Iris pigment epithelial cell (primary cell): ENCODE measurements at regions not wholly inside any gene's neighbourhood (a gene's known extent, or its start where the extent isn't known, plus 50 kb on each side); places are given as distances from the start of the nearest gene placed in this dataset.
A peak's percentile ranks its signal among the peaks of the same experiment; 100 is the strongest.

Experiments used
- DNase-seq: peaks from one replicate; pipeline ENCODE4 v3.0.0-alpha.2; 2011; ENCODE audit warnings: low read depth

DNA sequence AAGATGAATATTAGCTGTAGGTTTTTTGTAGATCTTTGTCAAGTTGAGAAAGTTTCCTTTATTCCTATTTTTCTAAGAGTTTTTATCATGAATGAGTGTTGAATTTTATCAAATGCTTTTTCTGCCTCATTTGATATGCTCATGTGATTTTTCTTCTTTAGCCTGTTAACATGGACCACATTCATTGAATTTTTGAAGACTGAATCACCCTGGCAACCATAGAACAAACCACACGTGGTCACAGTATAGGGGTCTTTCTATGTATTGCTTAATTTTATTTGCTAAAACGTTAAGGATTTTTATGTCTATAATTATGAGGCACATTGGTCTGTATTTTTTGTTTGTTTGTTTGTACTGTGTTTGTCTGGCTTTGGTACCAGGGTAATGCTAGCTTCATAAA is 201.7 kb upstream of the CWC22 start:
- DNase-seq, result peak; percentile 66

DNA sequence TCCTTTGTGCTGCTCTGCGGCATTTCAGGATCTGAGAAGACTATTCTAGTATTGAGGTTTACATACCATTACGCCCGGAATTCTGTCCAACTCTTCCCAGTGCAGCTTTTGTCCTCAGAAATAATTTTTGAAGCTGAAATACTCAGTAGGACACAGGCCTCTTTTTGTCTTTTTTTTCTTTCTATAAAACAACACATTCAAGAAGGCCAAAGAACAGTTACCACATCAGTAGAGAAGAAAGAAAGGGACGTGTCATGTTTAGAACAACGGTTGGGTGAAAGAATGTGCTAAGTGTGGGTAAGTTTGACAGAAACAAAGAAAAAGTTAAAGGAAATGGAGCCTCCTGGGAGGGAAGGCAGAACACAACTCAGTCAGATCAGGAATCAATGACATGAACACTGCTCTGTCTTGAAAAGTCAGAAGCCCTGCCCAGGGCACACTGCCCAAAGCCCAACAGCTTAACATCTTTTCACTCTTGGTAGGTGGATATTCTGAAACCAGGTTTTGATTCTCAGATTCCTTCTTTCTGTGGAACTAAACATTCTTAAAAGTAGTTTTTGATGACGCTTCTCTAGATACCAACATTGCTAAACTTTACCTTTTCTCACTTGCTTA is 198.6 kb upstream of the CWC22 start:
- no peak for DNase-seq

DNA sequence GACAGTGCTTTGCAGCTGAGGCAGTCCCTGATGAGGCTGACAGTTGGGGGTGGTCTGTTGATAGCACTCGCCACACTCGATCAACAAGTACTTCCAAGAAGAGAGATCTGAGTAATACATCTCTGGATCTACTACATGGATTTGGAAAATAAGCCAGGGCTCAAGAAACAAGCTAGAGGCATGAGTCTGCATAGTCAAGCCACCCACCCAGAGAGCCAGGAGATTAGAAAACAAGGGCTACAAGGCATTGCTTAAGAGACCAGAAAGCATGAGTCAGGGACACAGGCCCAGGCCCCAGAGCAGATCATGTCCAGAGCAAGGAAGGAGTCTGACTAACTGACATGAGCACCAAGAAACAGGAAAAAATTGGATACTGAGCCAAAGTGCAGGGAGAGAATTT is 196.9 kb upstream of the CWC22 start:
- peak; percentile 85 for DNase-seq

DNA sequence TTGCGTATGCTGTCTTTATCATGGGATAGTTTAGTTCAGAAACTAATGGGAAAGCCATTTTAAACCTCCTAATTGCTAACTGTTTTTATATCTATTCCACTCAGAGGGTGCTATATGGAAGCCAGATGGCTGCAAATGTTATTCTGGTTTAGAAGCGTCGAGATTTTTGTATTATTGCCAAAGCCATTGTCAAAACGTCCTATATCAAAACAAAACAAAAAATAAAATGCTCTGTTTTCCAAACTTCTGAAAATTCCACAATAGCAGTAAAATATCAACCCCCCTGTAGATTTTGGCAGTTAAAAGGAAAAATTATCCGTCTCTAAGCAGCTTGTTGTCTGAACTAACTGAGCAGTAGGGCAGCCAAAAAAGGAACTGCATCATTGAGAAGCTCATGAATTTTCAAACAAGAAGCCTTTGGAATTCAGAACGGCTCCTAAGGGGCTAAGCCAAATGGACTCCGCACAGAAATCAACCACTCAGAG is 195.4 kb upstream of the CWC22 start:
- no peak for DNase-seq

DNA sequence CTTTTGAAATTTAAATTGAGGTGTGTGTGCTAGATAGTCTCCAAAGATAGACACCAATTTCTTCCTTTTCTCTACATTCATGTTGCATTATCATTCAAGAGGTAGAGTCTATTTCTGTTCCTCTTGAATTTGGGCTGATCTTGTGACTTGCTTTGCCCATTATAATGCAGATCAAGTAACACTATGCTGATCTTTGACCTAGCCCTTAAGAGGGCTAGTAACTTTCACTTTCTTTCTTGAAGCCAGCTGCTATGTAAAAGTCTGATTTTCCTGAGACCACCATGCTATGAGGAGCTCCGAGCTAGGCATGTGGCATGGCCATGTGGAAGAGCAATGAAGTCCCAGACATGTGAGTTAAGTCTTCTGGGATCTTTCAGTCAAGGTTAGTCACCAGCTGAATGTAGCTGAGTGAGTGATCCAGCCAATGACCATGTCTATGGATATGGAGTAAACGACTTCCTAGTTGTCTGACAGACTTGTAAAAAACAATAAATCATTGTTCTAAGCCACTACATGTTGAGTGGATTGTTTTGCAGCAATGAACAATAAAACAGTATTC is 189.4 kb upstream of the CWC22 start:
- DNase-seq, result no peak

DNA sequence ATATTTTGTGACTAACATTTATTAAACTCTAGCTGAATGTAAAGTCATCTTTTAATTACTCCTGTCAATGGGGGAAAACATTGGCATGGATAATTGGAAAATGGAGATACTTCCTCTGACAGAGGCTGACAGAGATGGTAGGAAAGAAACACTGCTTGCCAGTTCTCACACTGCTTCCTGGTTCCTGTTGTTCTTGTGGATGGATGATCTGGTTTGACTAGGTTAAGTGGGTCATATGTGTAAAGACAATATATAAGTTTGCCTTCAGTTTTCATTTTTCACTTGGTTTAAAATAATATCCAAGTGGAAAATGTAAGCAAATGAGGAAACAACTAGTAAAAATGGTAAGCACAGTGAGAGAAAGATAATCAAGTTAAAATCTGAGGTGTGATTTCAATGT is 188.8 kb upstream of the CWC22 start:
- DNase-seq, result no peak

DNA sequence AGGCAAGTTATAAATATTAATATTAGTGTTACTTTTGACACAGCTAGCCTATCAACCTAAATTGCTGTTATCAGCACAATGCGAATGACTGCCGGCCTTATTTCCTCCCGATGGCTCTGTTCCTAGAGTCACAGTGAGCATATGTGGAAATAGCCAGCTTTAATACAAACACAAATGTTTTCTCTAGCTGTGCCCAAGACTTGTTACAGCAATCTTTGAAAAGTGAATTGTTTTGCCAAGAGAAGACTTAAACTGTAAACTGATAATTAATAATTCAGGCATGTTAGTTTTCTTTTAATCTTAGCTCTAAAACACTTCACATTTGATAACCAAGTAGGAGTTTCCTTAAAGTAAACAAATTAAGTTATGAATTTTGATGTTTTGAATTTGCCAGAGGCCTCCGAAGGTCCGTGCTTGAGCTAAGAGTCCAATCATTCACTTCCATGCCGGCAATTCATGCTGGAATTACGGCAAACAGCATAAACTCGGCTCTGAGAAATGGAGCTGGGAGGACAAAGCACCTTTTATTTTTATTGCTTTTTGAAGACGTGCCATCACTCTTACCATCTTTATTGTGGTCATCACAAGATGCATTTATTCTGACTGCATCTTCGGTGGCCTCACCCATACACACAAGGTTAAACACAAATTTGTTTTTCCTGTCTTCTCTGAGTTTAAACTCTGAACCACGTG is 184.5 kb upstream of the CWC22 start:
- peak; percentile 2 for DNase-seq

DNA sequence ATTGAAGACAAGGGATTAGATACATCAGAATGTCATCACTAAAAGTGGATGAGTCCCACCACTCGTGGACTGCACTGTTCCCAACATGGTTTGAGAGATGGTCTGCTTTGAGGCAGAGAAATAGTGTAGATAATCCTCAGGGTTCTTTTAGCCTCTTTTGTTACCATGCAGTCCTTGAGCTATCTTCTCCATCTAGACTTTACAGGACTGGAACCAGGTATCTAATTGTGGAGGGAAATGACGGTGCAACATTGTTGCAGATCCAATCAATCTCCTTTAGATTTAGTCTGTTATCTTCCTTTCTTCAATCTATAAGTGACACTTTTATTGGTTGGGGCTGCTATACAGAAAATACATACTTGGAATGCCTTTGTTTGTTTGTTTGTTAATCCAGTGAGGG is 183.8 kb upstream of the CWC22 start:
- no peak for DNase-seq

DNA sequence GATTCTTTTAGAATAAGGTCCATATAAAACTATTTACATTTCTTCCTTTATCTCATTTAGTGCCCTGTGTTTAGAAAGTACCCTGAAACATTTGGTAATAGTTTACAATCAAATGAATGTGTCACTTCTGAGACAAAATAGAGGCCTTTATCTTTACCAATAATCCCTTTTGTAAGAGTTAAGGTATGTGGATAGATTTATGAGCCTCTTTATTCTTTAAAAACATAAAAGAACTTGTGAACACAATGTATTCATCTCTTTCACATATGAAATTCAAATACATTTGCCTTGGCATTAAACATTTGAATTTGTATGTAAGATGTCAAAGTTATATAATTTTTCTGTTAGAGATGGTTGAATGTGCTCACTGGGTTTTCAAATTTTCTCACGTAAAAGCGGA is 180.5 kb upstream of the CWC22 start:
- no peak for DNase-seq

DNA sequence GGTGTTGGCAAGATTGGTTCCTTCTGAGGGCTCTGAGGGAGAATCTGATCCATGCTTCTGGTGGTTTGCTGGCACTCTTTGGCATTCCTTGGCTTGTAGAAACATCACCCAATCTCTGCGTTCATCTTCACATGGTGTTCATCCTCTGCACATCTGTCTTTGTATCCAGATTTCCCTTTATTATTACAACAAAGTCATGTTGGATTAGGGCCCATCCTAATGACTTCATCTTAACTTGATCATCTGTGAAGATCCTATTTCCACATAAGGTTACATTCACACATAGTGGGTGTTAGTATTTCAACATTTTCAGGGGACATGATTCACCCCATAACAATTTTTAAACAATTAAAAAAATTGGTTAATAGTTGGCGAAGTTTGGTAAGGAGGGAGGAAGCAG is 177.4 kb upstream of the CWC22 start:
- DNase-seq, result peak; percentile 60

DNA sequence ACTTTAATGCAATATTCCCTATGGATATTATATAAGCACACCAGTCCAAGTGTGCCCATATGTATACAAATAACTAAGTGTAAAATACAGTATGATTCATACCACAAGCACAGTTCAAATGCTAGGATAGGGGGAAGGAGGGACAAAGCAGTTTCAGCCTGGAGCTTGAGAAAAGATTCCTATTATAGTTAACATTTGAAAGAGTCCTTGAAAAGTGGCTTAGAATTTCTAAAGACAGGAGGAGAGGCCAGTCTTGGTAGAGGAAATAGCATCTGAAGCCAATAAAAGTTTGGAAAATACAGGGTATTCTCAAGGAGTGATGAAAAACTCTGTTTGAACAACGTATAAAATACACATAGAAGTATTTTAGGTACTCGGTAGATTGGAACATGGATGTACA is 173.4 kb upstream of the CWC22 start:
- DNase-seq, result no peak

DNA sequence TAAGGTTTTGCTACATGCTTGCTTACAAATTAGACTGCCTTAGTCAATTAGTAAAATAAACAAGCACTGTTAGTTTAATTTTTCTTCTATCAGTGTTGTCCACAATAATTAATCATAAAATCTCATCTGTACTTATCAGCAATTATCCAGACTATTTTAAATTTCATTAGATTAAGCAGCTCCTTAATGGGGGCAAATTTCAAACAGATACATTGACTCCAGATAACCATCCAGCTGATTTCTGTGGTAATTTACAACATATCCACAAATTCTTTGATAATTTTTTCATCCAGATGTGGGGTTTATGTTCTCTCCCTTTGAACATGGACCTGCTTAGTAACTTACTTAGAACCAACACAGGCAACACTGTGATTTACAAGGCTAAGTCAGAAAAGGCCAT is 170.4 kb upstream of the CWC22 start:
- no peak for DNase-seq

DNA sequence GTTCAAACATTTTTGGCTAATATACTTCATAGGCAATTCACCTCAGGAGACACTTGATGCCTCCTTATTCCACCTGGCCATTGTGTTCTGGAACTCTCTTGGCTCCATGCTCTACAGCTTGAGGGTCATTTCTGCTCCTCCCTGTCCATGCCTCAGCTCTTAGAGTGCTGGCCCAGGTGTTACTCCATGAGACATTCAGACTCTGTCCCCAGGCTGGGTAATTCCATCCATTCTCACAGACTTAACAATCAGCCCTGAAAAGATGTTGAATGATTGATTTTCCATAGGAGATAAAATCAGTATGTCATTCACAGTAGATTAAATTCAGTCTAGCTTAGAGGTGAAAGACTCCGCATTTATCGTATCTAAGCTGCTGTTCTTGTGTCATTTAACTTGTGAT is 168.6 kb upstream of the CWC22 start:
- DNase-seq, result no peak

DNA sequence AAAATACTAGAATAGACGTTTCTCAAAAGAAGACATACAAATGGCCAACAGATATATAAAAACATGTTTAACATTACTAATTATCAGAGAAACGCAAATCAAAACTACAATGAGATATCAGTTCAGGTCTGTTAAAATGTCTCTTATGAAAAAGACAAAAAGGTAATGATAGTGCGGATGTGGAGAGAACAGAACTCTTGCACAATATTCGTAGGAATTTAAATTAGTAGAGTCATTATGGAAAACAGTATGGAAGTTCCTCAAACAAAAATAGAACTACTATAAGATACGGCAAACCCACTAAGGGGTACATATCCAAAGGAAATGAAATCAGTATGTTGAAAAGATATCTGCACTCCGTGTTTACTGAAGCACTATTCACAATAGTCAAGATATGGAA is 167.5 kb upstream of the CWC22 start:
- DNase-seq, result no peak

DNA sequence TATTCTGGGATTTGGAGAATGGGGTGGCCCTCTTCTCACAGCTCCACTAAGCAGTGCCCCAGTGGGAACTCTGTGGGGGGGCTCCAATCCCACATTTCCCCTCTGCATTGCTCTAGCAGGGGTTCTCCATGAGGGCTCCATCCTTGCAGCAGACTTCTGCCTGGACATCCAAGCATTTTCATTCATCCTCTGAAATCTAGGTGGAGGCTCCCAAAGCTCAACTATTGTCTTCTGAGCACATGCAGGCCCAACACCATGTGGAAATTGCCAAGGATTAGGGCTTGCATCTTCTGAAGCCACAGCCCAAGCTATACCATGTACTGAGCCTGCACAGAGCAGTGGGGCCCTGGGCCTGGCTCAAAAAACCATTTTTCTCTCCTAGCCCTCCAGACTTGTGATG is 162.4 kb upstream of the CWC22 start:
- DNase-seq, result no peak

DNA sequence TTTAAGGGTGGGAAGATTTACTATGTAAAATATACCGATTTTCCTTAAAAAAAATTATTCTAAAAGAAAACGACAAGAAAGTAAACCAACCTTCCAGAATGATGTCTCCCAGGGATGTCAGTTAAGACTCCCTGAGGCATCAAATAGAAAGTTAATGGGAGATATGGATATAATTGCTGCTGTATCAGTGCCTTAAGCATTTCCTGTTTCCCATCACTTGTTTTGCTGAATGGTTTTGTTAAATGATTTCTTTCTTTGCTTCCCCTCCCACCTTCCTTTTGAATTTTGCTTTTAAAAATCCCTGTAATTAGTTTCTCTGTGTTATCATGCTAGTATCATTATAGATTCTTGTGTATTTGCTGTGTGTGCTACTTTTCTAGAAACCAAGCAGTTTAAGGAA is 154.3 kb upstream of the CWC22 start:
- no peak for DNase-seq

DNA sequence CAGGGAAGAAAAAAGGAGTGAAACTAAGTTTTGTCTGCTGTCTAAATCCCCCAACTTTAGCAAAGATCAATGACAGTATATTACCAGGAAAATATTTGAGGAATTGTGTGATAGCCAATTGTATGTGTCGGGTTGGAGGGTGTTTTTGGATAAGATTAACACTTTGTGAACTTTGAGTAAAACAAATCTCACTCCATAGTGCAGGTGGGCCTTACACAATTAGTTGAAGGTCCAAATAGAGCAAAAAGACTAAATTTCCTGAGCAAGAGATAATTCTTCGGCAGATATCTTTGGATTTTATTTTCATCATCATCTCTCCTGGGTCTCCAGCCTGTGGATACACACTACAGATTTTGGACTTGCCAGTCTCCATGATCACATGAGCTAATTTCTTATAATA is 152.8 kb upstream of the CWC22 start:
- DNase-seq, result no peak

DNA sequence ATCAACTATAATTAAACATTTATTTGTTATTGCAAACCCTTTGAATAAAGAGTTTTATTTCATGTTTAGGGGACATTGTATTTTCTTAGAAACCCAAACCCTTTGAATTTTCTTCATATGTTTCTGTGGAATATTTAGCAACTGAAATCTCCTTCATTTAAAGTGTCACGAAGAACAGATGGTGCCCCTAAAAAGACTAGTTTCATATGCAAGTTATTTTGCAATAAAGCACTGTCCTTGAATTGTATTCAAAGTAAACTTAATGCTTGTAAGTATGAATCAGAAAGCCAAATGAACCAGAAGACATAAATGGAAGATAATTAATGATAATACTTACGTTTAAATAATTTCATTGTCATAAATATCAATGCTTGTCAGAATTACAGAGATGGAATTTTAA is 151.9 kb upstream of the CWC22 start:
- DNase-seq, result no peak

DNA sequence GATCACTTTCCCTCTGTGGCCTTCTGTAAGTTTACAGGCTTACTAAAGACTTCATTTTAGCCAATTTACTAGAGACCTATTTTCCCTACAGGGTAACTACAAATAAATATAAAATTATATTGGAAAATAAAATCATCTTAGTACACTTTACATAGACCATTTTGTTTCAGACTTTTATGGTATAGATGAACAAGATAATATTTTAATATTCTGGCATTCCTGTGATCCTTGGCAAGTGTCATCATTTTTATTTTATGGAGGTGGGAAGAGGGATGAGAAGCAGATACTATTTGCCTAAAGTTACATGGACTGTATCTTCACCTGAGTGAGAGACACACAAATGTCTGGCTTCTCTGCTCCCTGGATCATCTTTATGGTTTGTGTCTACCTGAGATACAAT is 149.6 kb upstream of the CWC22 start:
- DNase-seq, result no peak

DNA sequence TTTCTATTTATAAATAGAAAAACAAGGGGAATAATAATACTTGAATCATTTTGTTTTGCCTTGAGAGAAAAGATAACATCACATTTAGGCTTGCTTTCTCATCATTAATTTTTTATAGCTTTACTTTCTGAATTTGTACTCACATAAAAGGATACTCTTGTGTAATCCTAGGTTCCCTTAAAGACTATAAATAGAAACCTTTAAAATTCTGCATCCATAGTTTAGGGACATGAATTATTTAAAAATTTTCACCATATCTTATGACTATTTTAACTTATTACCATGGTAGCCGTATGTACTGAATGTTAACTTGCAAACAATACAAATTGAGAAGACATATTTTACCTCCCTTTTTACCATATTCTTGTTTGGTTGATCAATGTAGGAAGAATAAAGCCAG is 143.5 kb upstream of the CWC22 start:
- no peak for DNase-seq

DNA sequence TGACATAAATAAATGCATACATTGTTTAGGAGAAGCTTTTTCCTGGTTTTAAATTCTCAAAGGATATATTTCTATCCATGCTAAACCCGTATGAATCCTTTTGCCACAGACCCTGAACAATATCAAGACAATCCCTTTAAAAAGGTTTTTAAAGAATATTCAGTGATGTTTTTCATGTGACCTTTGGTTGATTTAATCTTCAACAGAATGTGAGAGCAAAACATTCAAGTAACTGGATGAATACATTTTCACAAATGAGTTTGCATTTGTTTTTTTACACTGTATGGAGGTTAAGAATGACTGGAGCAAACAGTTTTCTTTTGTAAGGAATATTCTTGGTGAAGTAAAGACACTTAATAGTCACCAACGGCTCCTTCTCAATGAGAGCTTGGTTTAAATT is 139.4 kb upstream of the CWC22 start:
- no peak for DNase-seq

DNA sequence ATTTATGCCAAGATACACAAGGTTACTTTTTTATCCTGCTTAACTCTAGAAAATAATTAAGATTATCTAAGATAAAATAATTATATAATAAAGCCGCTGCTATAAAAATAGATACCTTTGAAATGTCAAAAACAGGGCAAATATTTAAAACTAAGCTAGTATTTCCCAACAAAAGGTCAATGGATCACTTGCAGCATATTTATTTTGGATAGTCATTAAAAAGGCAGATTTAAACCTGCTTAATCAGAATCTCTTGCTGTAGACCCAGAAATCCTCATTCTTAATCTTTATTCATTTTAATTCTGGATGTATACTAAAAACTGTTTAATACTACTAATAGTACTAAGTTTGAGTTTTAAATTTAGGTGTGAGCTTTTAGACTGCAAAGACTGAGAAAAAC is 139.0 kb upstream of the CWC22 start:
- no peak for DNase-seq

DNA sequence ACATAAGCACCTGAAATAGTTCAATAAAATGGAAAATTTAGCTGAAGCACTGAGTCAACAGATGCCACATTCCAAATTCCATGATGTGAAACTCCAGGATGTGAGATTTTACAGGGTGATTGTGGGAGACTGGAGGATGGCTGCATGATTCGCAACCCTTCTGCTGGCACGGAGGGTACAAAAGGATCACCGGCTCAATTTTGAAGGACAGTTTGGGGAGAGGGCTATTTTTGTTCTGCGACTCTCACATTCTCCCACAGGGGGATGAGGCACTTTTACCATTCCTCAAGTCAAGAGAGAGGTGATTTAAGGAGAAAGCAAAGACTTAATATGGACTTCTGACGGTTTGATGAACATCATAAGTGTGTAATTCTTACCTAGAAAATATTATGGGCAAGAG is 138.1 kb upstream of the CWC22 start:
- DNase-seq, result no peak

DNA sequence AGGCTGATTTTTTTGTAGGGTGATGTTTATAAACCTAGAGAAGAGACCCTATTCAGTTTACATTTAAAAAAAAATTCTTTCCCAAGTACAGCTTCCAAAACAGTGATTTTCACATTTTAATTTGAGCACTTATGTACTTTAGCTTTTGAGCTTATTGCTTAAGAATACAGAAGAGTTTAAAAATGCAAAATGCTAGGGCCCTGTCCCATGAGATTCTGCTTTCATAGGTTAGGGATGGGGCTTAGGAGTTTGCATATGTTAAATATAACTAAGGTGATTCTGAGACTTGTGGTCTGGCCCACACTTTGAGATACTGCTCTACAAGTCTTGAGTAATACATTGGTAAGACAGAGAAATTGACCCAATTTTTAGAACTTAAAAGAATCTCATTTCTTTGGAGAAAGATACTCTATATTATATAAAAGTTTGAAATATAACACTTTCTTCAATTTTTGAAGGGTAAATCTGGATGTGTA is 137.3 kb upstream of the CWC22 start:
- DNase-seq, result no peak
